IPS DF 6.9 (cell line): ENCODE measurements at regions not wholly inside any gene's neighbourhood (a gene's known extent, or its start where the extent isn't known, plus 50 kb on each side); places are given as distances from the start of the nearest gene placed in this dataset.
"Not testable (repeated sequence)": the region's sequence is repeated elsewhere in the genome, so short reads cannot be mapped to it uniquely, and the experiment has no call there.

ENCODE experiments used
- DNase-seq: peaks from one replicate; pipeline ENCODE4 v3.0.0-alpha.2; 2013; ENCODE audit warnings: low read depth, low spot score
- H3K27ac ChIP-seq: one replicate; pipeline ENCODE4 v1.5.1; 2013; ENCODE audit warnings: low read length, control low read depth
- H3K27me3 ChIP-seq: 2 replicates; pipeline ENCODE4 v1.6.1; 2013; ENCODE audit warnings: mild to moderate bottlenecking, low read length; ENCODE audit not compliant: control insufficient read depth, insufficient read depth
- H3K36me3 ChIP-seq: 2 replicates; pipeline ENCODE4 v1.6.1; 2013; ENCODE audit warnings: low read length; ENCODE audit not compliant: control insufficient read depth, insufficient read depth
- H3K4me1 ChIP-seq: 2 replicates; pipeline ENCODE4 v1.6.1; 2013; ENCODE audit warnings: low read length; ENCODE audit not compliant: control insufficient read depth, insufficient read depth
- H3K4me3 ChIP-seq: 2 replicates; pipeline ENCODE4 v1.5.1; 2013; ENCODE audit warnings: mild to moderate bottlenecking, low read length
- H3K9me3 ChIP-seq: 2 replicates; pipeline ENCODE4 v1.6.1; 2013; ENCODE audit warnings: low read length, inconsistent platforms; ENCODE audit not compliant: control insufficient read depth, insufficient read depth
- WGBS: extraction: QIAGEN DNeasy Blood & Tissue Kit; methylation state at CpG from one replicate; pipeline ENCODE4 v1.1.7; 2013; ENCODE audit warnings: mixed read lengths, missing lambda C conversion rate; ENCODE audit not compliant: insufficient read length, insufficient coverage; 5-methylcytosine and 5-hydroxymethylcytosine counted together

GRCh38 chr12:20148241-20148640 is 220.1 kb upstream of the PDE3A start:
- no peak overlapping the region for H3K4me3 ChIP-seq

GRCh38 chr12:20150835-20151422 is 217.4 kb upstream of the PDE3A start:
- Histone ChIP-seq H3K27me3 (no peaks in the 10 kb centered on the region), H3K36me3 (no peaks in the 10 kb centered on the region), H3K4me3 (no peak overlapping the region), H3K4me1 (no peaks in the 10 kb centered on the region), H3K27ac (no peak overlapping the region), H3K9me3 (no peaks in the 10 kb centered on the region)
- DNase-seq = no peak
- WGBS = no CpG with 5 or more reads among the region's 6 CpGs

More at GRCh38 chr12:20148241-20148640, 220.1 kb upstream of the PDE3A start:
- DNase-seq = no peak
- Histone ChIP-seq H3K27ac (no peak overlapping the region), H3K4me1 (no peaks in the 10 kb centered on the region; the same call in 1 of the 2 replicates), H3K27me3 (no peaks in the 10 kb centered on the region), H3K9me3 (no peaks in the 10 kb centered on the region), H3K36me3 (no peaks in the 10 kb centered on the region)
- WGBS = no CpG with 5 or more reads among the region's 1 CpG

GRCh38 chr12:20154052-20154451 is 214.3 kb upstream of the PDE3A start:
- Histone ChIP-seq H3K27ac (no peak overlapping the region), H3K9me3 (no peaks in the 10 kb centered on the region), H3K4me3 (no peak overlapping the region), H3K4me1 (no peaks in the 10 kb centered on the region), H3K36me3 (no peaks in the 10 kb centered on the region), H3K27me3 (no peaks in the 10 kb centered on the region)
- WGBS = no CpG with 5 or more reads among the region's 1 CpG
- no peak for DNase-seq

DNA sequence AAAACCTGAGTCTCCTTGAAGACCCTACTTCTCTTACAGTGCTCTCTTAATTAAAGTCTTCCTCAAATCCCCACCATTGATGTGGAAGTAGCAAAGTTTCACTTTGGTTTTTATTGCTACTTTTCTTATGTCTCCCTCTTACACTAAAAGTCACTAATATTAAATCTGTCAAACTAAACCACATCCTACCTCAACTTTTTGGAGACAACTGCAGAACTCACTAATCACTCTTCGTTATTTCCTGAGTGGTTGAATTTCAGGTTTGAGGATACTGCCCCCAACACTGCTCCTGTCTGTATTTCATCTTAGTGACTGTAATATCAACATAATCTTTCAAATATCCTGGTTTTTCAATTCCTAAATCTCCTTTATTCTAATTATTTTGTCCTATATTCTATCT is 213.0 kb upstream of the PDE3A start:
- no peak for DNase-seq
- no CpG with 5 or more reads among the region's 1 CpG for WGBS
- no peaks in the 10 kb centered on the region for H3K27me3 ChIP-seq

GRCh38 chr12:20160899-20161298 is 207.4 kb upstream of the PDE3A start:
- WGBS = no CpG with 5 or more reads among the region's 4 CpGs
- not testable (repeated sequence) for H3K27ac ChIP-seq, DNase-seq, H3K4me1 ChIP-seq, H3K4me3 ChIP-seq, H3K27me3 ChIP-seq, H3K36me3 ChIP-seq, H3K9me3 ChIP-seq

More for the DNA sequence above, 213.0 kb upstream of the PDE3A start:
- no peak overlapping the region for H3K4me3 ChIP-seq
- H3K27ac ChIP-seq = no peak overlapping the region
- H3K4me1 ChIP-seq = no peaks in the 10 kb centered on the region
- no peaks in the 10 kb centered on the region for H3K9me3 ChIP-seq
- H3K36me3 ChIP-seq = no peaks in the 10 kb centered on the region

- Histone ChIP-seq H3K4me1 (no peaks in the 10 kb centered on the region), H3K9me3 (no peaks in the 10 kb centered on the region), H3K27me3 (no peaks in the 10 kb centered on the region), H3K27ac (no peak overlapping the region), H3K36me3 (no peaks in the 10 kb centered on the region), H3K4me3 (no peak overlapping the region)
- DNase-seq = no peak
- no CpG with 5 or more reads among the region's 9 CpGs for WGBS
Measured at GRCh38 chr12:20174528-20175175, 193.7 kb upstream of the PDE3A start.

DNA sequence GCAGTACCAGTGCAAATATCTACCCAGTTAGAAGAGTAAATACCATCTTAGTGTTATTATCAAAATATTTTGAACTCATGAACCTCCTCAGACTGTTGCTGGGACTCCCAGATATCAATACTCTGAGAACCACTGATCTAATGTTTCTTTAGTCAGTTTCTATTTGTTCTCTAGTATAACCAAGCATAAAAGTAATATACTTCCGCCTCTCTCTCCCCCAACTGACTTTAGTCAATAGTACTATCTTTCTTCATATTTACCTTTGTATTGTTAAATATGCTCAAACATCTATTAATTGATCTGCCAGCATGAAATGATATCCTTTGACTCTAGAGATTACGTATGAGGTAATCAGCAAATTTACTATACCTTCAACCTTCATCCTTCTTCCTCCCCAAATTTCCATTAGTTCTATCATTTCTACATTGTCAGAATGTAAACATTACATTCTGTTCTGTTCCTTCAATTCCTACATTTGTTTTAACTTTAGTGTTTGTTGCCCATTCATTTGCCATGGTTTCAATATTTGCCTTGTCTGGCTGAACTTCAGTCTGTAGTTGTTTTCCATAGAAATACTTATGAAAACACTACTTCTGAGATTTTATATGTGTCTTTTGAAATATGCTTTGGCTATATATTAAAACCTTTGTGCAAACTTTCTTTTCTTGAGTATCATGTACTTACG is 192.5 kb upstream of the PDE3A start:
- H3K4me3 ChIP-seq = no peak overlapping the region
- H3K36me3 ChIP-seq = no peaks in the 10 kb centered on the region
- no CpG with 5 or more reads among the region's 3 CpGs for WGBS
- H3K27me3 ChIP-seq = no peaks in the 10 kb centered on the region
- H3K4me1 ChIP-seq = no peaks in the 10 kb centered on the region
- no peaks in the 10 kb centered on the region for H3K9me3 ChIP-seq
- H3K27ac ChIP-seq = no peak overlapping the region
- DNase-seq = no peak

DNA sequence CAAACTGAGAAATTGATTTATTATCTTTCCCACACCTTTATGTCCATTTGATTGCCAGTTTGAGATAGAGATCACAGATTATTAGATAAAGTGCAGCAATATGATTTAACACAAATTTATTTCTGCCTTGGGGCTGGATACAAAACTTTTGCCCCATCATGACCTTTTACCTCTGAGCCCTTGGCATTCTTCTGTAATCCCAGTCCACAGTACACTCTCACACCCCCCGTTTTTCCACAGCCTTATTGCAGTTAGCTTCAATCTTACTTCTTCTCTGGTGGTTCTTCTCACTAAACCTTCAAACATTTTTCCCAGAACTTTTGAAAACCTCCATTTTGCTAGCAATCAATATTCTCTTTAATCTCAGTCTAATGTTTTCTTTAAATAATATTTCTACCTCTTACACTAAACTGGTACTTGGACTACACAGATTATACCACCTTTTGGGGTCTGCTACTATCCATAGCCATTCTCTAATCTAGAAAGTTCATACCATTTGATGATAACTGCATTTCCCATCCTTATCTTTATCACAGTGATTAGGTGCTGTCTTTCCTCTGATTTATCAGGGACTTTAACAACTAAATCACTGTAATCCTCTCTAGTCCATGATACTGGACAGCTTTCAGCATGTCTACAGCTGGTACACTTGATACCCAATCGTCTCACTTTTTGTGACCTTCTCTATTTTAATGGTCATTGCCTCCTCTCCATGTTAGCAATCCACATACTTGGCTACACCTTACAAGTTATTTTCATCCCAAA is 186.7 kb upstream of the PDE3A start:
- Histone ChIP-seq H3K4me1 (no peaks in the 10 kb centered on the region), H3K27ac (no peak overlapping the region), H3K27me3 (no peaks in the 10 kb centered on the region), H3K9me3 (no peaks in the 10 kb centered on the region), H3K36me3 (no peaks in the 10 kb centered on the region), H3K4me3 (no peak overlapping the region)
- no peak for DNase-seq
- WGBS = no CpG with 5 or more reads among the region's 2 CpGs

- Histone ChIP-seq H3K4me1 (no peaks in the 10 kb centered on the region), H3K36me3 (no peaks in the 10 kb centered on the region), H3K27me3 (no peaks in the 10 kb centered on the region), H3K4me3 (no peak overlapping the region), H3K9me3 (no peaks in the 10 kb centered on the region), H3K27ac (no peak overlapping the region)
- no peak for DNase-seq
- no CpG with 5 or more reads among the region's 1 CpG for WGBS
Measured at GRCh38 chr12:20183563-20183962, 184.8 kb upstream of the PDE3A start.

GRCh38 chr12:20184514-20184913 is 183.8 kb upstream of the PDE3A start:
- no peak overlapping the region for H3K27ac ChIP-seq
- no peak overlapping the region for H3K4me3 ChIP-seq
- H3K27me3 ChIP-seq = no peaks in the 10 kb centered on the region
- no peaks in the 10 kb centered on the region for H3K4me1 ChIP-seq
- no CpG with 5 or more reads among the region's 4 CpGs for WGBS
- DNase-seq = no peak
- no peaks in the 10 kb centered on the region for H3K36me3 ChIP-seq
- H3K9me3 ChIP-seq = no peaks in the 10 kb centered on the region
